Bronchial epithelial cell (primary cell): ENCODE measurements at regions not wholly inside any gene's neighbourhood (a gene's known extent, or its start where the extent isn't known, plus 50 kb on each side); places are given as distances from the start of the nearest gene placed in this dataset.

Source experiments
- DNase-seq: peaks from one replicate; pipeline ENCODE4 v3.0.0-alpha.2; 2010; ENCODE audit warnings: low read depth
- FAIRE-seq: peaks from 2 replicates; lab custom pipeline; 2011; peaks lifted over from hg19 to GRCh38; lab: Jason Lieb, UNC
- H3K27me3 ChIP-seq: 2 replicates; pipeline ENCODE4 v1.5.1; 2011; ENCODE audit warnings: low read length; ENCODE audit not compliant: control insufficient read depth, insufficient read depth
- H3K36me3 ChIP-seq: 2 replicates; pipeline ENCODE4 v1.5.1; 2011; ENCODE audit warnings: low read length; ENCODE audit not compliant: control insufficient read depth, insufficient read depth
- H3K4me3 ChIP-seq: 2 replicates; pipeline ENCODE4 v1.5.1; 2011; ENCODE audit warnings: mild to moderate bottlenecking, low read depth, low read length, control low read depth
- TF ChIP-seq, protein P1 (sequence below): IDR thresholded peaks from 2 replicates; pipeline ENCODE4 v1.5.1; 2011; ENCODE audit warnings: mild to moderate bottlenecking, moderate library complexity, low read length, control low read depth, inconsistent platforms; ENCODE audit not compliant: insufficient read depth, severe bottlenecking

GRCh38 chr6:93496548-93496947 is 77.2 kb upstream of the EPHA7 start:
- Histone ChIP-seq H3K27me3 (no peaks in the 10 kb centered on the region), H3K4me3 (no peak overlapping the region), H3K36me3 (no peaks in the 10 kb centered on the region)
- FAIRE-seq (no peak), DNase-seq (peak; percentile 5)
- TF ChIP-seq, protein P1, sequence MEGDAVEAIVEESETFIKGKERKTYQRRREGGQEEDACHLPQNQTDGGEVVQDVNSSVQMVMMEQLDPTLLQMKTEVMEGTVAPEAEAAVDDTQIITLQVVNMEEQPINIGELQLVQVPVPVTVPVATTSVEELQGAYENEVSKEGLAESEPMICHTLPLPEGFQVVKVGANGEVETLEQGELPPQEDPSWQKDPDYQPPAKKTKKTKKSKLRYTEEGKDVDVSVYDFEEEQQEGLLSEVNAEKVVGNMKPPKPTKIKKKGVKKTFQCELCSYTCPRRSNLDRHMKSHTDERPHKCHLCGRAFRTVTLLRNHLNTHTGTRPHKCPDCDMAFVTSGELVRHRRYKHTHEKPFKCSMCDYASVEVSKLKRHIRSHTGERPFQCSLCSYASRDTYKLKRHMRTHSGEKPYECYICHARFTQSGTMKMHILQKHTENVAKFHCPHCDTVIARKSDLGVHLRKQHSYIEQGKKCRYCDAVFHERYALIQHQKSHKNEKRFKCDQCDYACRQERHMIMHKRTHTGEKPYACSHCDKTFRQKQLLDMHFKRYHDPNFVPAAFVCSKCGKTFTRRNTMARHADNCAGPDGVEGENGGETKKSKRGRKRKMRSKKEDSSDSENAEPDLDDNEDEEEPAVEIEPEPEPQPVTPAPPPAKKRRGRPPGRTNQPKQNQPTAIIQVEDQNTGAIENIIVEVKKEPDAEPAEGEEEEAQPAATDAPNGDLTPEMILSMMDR, result no peak

DNA sequence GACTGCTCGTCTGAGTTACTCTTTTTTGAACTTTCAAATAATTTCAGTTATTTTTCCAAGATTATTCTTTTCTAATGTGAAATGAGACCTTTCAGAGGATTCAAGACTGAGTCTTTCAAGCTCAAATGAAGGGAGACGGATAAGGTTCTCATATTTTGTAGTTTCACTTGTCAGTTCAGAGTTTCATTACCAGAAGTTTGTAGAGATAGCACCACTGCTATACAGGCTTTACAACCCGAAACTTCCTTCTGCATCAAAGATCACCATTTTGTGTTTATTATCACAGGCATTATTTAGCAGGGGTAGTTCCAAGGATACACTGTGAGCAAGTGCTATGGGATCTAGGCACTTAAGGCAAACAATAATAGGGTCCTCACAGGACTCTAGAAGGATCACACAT is 74.7 kb upstream of the EPHA7 start:
- DNase-seq, result no peak
- TF ChIP-seq, protein P1, result no peak
- FAIRE-seq, result no peak
- Histone ChIP-seq H3K27me3 (no peaks in the 10 kb centered on the region), H3K36me3 (no peaks in the 10 kb centered on the region), H3K4me3 (no peak overlapping the region)

GRCh38 chr6:93474733-93475179 is 55.4 kb upstream of the EPHA7 start:
- Histone ChIP-seq H3K4me3 (no peak overlapping the region), H3K27me3 (no peaks in the 10 kb centered on the region), H3K36me3 (no peaks in the 10 kb centered on the region)
- TF ChIP-seq, protein P1, result no peak
- DNase-seq (no peak), FAIRE-seq (no peak)

DNA sequence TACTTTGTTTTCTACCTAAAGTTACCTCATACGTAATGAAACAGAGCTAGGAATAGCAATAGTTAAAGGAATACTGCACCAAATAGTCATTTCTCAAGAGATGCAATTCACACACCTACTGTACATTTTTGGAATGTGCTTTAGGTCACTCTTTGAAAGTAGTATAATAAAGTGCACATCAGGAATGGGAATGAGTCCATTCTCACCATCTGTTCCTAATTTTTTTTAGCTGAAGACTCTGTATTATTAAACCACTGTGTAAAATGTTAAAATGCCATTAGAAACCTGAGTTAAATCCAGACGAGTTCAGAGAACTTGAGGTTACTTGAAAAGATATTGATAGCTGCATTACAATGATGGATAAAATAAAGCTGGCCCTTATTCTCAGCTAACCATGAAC is 51.9 kb upstream of the EPHA7 start:
- TF ChIP-seq, protein P1, result no peak
- Histone ChIP-seq H3K27me3 (no peaks in the 10 kb centered on the region), H3K4me3 (no peak overlapping the region), H3K36me3 (no peaks in the 10 kb centered on the region)
- FAIRE-seq, result no peak
- DNase-seq, result no peak
